H1 (cell line): ENCODE measurements at regions not wholly inside any gene's neighbourhood (a gene's known extent, or its start where the extent isn't known, plus 50 kb on each side); places are given as distances from the start of the nearest gene placed in this dataset.

Experiments
- CTCF ChIA-PET: fragments of 300-600 bp; sonication (Branson Sonifier 250); formaldehyde crosslinking; loops from one replicate; lab custom pipeline; 2021; ENCODE audit not compliant: partially characterized antibody; lab: Charles Lee
- POLR2A ChIA-PET: fragments of 300-600 bp; sonication (Branson Sonifier 250); formaldehyde crosslinking; loops from one replicate; lab custom pipeline; 2021; ENCODE audit warnings: inconsistent platforms; ENCODE audit not compliant: partially characterized antibody; lab: Charles Lee
- DNase-seq, 2 experiments: peaks; one replicate each; pipeline versions ENCODE4 v3.0.0 to v3.0.0-alpha.2; 2010 to 2022; ENCODE audit warnings: low spot score in 2 of 2, low read depth in 1 of 2, mixed read lengths in 1 of 2
- FAIRE-seq: peaks from 2 replicates; lab custom pipeline; 2011; peaks lifted over from hg19 to GRCh38; lab: Jason Lieb, UNC
- H2AFZ ChIP-seq: 2 replicates; pipeline ENCODE4 v1.8.1; 2012; ENCODE audit warnings: low read length, inconsistent platforms
- H2AK5ac ChIP-seq: 2 replicates; pipeline ENCODE4 v1.6.1; 2013; ENCODE audit warnings: low read depth, low read length
- H2BK120ac ChIP-seq: replicated peaks from 2 replicates; pipeline ENCODE3; 2013; ENCODE audit warnings: low read depth, low read length, inconsistent platforms
- H2BK12ac ChIP-seq: 2 replicates; pipeline ENCODE4 v1.6.1; 2013; ENCODE audit warnings: low read depth, low read length
- H2BK15ac ChIP-seq: 2 replicates; pipeline ENCODE4 v1.6.1; 2013; ENCODE audit warnings: low read length
- H2BK20ac ChIP-seq: 2 replicates; pipeline ENCODE4 v1.6.1; 2013; ENCODE audit warnings: low read length
- H2BK5ac ChIP-seq: 2 replicates; pipeline ENCODE4 v1.6.1; 2013; ENCODE audit warnings: low read depth, low read length
- H3K14ac ChIP-seq: 2 replicates; pipeline ENCODE4 v1.6.1; 2013; ENCODE audit warnings: inconsistent platforms; ENCODE audit not compliant: insufficient read length
- H3K18ac ChIP-seq: 2 replicates; pipeline ENCODE4 v1.6.1; 2013; ENCODE audit warnings: low read length; ENCODE audit errors: extremely low read depth
- H3K23ac ChIP-seq: 2 replicates; pipeline ENCODE4 v1.6.1; 2013; ENCODE audit warnings: inconsistent platforms; ENCODE audit not compliant: insufficient read length
- H3K23me2 ChIP-seq: 2 replicates; pipeline ENCODE4 v1.6.1; 2013; ENCODE audit warnings: low read depth, low read length
- H3K27ac ChIP-seq: 2 replicates; pipeline ENCODE4 v1.6.1; 2011; ENCODE audit warnings: low read depth, low read length, inconsistent platforms
- H3K27me3 ChIP-seq, 4 experiments: replicated peaks in 1 of 4; 1 replicate in 1 of 4; 2 replicates in 3 of 4; pipeline versions ENCODE4 v1.6.1 to v1.8.1; 2011 to 2013; ENCODE audit warnings: low read length in 3 of 4, mild to moderate bottlenecking in 3 of 4, inconsistent platforms in 2 of 4, mixed read lengths in 2 of 4, moderate library complexity in 1 of 4; ENCODE audit not compliant: control insufficient read depth in 3 of 4, insufficient read depth in 3 of 4; ENCODE audit errors: extremely low read depth in 1 of 4
- H3K36me3 ChIP-seq, 4 experiments: 2 replicates each; pipeline versions ENCODE4 v1.6.1 to v1.8.1; 2011 to 2013; ENCODE audit warnings: mild to moderate bottlenecking in 4 of 4, low read length in 3 of 4, moderate library complexity in 2 of 4, control low read depth in 1 of 4, inconsistent platforms in 1 of 4; ENCODE audit not compliant: insufficient read depth in 4 of 4, control insufficient read depth in 2 of 4
- H3K4ac ChIP-seq: replicated peaks from 2 replicates; pipeline ENCODE3; 2013; ENCODE audit warnings: low read length, low read depth, mixed read lengths, inconsistent platforms; ENCODE audit not compliant: insufficient read length
- H3K4me1 ChIP-seq, 4 experiments: replicated peaks in 1 of 4; 1 replicate in 1 of 4; 2 replicates in 3 of 4; pipeline versions ENCODE4 v1.6.1 to v1.8.1; 2011 to 2013; ENCODE audit warnings: low read length in 3 of 4, inconsistent platforms in 2 of 4, mixed read lengths in 1 of 4; ENCODE audit not compliant: insufficient read depth in 4 of 4, control insufficient read depth in 3 of 4
- H3K4me2 ChIP-seq, 2 experiments: 2 replicates each; pipeline versions ENCODE4 v1.6.1 to v1.8.1; 2011 to 2013; ENCODE audit warnings: low read depth in 2 of 2, low read length in 2 of 2, control low read depth in 1 of 2, inconsistent platforms in 1 of 2, mild to moderate bottlenecking in 1 of 2; ENCODE audit not compliant: insufficient read depth in 1 of 2
- H3K4me3 ChIP-seq, 4 experiments: fragments of 200-600, 300-600 bp in 1 of 4; sonication (generic), shearing (Covaris generic), sonication (Bioruptor Twin) in 1 of 4; 2 replicates each; pipeline versions ENCODE4 v1.5.1 to v1.8.1; 2011 to 2016; ENCODE audit warnings: low read length in 4 of 4, low read depth in 3 of 4, control low read depth in 2 of 4, inconsistent platforms in 2 of 4, mild to moderate bottlenecking in 2 of 4, mixed read lengths in 1 of 4, moderate library complexity in 1 of 4; ENCODE audit not compliant: insufficient read depth in 2 of 4; ENCODE audit errors: extremely low read depth in 1 of 4
- H3K56ac ChIP-seq: replicated peaks from 2 replicates; pipeline ENCODE3; 2013; ENCODE audit warnings: low read depth, mild to moderate bottlenecking, mixed read lengths, low read length, inconsistent platforms; ENCODE audit not compliant: insufficient read length
- H3K79me1 ChIP-seq: 2 replicates; pipeline ENCODE4 v1.6.1; 2013; ENCODE audit warnings: low read depth, low read length, control low read depth
- H3K79me2 ChIP-seq, 2 experiments: 2 replicates each; pipeline versions ENCODE4 v1.6.1 to v1.8.1; 2012 to 2013; ENCODE audit warnings: low read length in 2 of 2, mild to moderate bottlenecking in 2 of 2, inconsistent platforms in 1 of 2; ENCODE audit not compliant: insufficient read depth in 2 of 2, control insufficient read depth in 1 of 2
- H3K9ac ChIP-seq, 4 experiments: replicated peaks in 1 of 4; 1 replicate in 1 of 4; 2 replicates in 3 of 4; pipeline versions ENCODE4 v1.6.1 to v1.8.1; 2011 to 2013; ENCODE audit warnings: low read depth in 3 of 4, low read length in 3 of 4, control low read depth in 2 of 4, mild to moderate bottlenecking in 2 of 4, moderate library complexity in 2 of 4, inconsistent platforms in 1 of 4; ENCODE audit errors: extremely low read depth in 1 of 4
- H3K9me3 ChIP-seq, 2 experiments: 2 replicates each; pipeline versions ENCODE4 v1.6.1 to v1.8.1; 2012 to 2013; ENCODE audit warnings: mild to moderate bottlenecking in 2 of 2, moderate library complexity in 2 of 2, control low read depth in 1 of 2, inconsistent platforms in 1 of 2, low read depth in 1 of 2, low read length in 1 of 2, mixed read lengths in 1 of 2; ENCODE audit not compliant: insufficient read depth in 2 of 2
- H4K20me1 ChIP-seq, 2 experiments: replicated peaks in 1 of 2; 2 replicates each; pipeline versions ENCODE3 to v1.8.1; 2011 to 2013; ENCODE audit warnings: inconsistent platforms in 2 of 2, low read length in 2 of 2, mild to moderate bottlenecking in 1 of 2; ENCODE audit not compliant: insufficient read depth in 2 of 2, control insufficient read depth in 1 of 2
- H4K5ac ChIP-seq: 2 replicates; pipeline ENCODE4 v1.6.1; 2013; ENCODE audit warnings: low read length, low read depth, mixed read lengths, inconsistent platforms; ENCODE audit not compliant: insufficient read length
- H4K8ac ChIP-seq: 2 replicates; pipeline ENCODE4 v1.8.0; 2013; ENCODE audit warnings: mild to moderate bottlenecking, moderate library complexity, low read length, inconsistent platforms; ENCODE audit not compliant: insufficient read depth; ENCODE audit errors: extremely low read depth
- H4K91ac ChIP-seq: replicated peaks from 2 replicates; pipeline ENCODE3; 2013; ENCODE audit warnings: low read length, mixed read lengths, inconsistent platforms; ENCODE audit not compliant: insufficient read length
- CREB1 ChIP-seq: IDR thresholded peaks from 2 replicates; pipeline ENCODE4 v1.6.1; 2012; ENCODE audit warnings: inconsistent platforms
- GABPA ChIP-seq: IDR thresholded peaks from 2 replicates; pipeline ENCODE4 v1.6.1; 2011; ENCODE audit warnings: mild to moderate bottlenecking, low read length, moderate library complexity, borderline replicate concordance; ENCODE audit not compliant: insufficient read depth
- POU5F1 ChIP-seq: IDR thresholded peaks from 2 replicates; pipeline ENCODE4 v1.6.1; 2011; ENCODE audit warnings: low read depth, mild to moderate bottlenecking, low read length, moderate library complexity
- WGBS, 2 experiments: shearing (Covaris generic) in 1 of 2; methylation state at CpG; one replicate each; pipeline versions ENCODE4 v1.1.6 to v1.1.7; 2013 to 2015; ENCODE audit warnings: low lambda C conversion rate in 2 of 2, mixed read lengths in 2 of 2, inconsistent platforms in 1 of 2, low coverage in 1 of 2, missing lambda C conversion rate in 1 of 2; ENCODE audit not compliant: insufficient replicate concordance in 2 of 2, insufficient coverage in 1 of 2, insufficient read length in 1 of 2; ENCODE audit errors: extremely low coverage in 1 of 2, missing lambda C conversion rate in 1 of 2; 5-methylcytosine and 5-hydroxymethylcytosine counted together

DNA sequence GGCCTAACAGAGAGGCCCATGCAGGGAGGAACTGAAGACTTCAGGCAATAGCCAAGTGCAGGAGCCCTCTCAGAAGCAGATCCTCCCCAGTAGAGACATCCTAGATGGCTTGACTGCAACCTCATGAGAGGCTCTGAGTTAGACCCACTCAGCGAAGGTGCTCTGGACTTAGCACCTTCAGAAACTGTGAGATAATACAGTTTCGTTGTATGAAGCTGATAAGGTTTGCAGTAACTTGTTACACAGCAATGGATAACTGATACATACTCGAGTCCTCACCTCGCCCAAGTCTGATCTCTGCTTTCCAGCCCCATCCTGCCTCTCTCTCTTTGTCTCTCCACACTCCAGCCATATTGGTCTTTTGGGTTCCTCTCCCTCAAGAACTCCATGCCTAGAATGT lies 136.4 kb upstream of the EEPD1 start:
- Histone ChIP-seq H3K23ac (no peak overlapping the region), H2BK15ac (no peak overlapping the region), H3K9ac (no peak overlapping the region), H3K36me3 (no peaks in the 10 kb centered on the region), H3K4me3 (no peak overlapping the region), H3K79me1 (no peaks in the 10 kb centered on the region), H3K79me2 (no peaks in the 10 kb centered on the region), H3K4me1 (peaks cover 0 to 3% (median 2%) of the 10 kb centered on the region in 4 experiments; a peak in 5 of 7 replicates), H2AK5ac (no peak overlapping the region), H3K23me2 (no peaks in the 10 kb centered on the region), H2BK5ac (no peak overlapping the region), H3K27me3 (no peaks in the 10 kb centered on the region), H3K4ac (no peak overlapping the region), H2BK120ac (no peak overlapping the region), H2BK12ac (no peak overlapping the region), H4K5ac (no peak overlapping the region), H3K27ac (no peak overlapping the region), H4K8ac (no peak overlapping the region), H4K20me1 (no peaks in the 10 kb centered on the region), H2BK20ac (no peak overlapping the region), H3K56ac (no peak overlapping the region), H2AFZ (no peak overlapping the region), H3K14ac (no peak overlapping the region), H3K4me2 (no peak overlapping the region), H4K91ac (no peak overlapping the region), H3K9me3 (no peaks in the 10 kb centered on the region), H3K18ac (no peak overlapping the region)
- TF ChIP-seq CREB1 = no peak
- TF ChIP-seq GABPA = no peak
- TF ChIP-seq POU5F1 = no peak
- POLR2A ChIA-PET = no interaction called here
- no peak for DNase-seq
- CTCF ChIA-PET = interaction anchor here (1.1 to 1.2 kb wide), 2 partner anchors 12 to 16 kb away, joined by 3 to 4 read pairs; no protein-coding TSS in a partner anchor
- FAIRE-seq = no peak
- 89% methylated on average over 4 of the region's 4 CpGs; no CpG with 5 or more reads in 1 of the 2 experiments for WGBS, 2 experiments
